ENCODE measurements at regions not wholly inside any gene's neighbourhood (a gene's known extent, or its start where the extent isn't known, plus 50 kb on each side); places are given as distances from the start of the nearest gene placed in this dataset.

- TF ChIP-seq CTCF (conservative IDR thresholded peaks at IDR 0.05; ENCODE audit: low read length) (no peak), EZH2phosphoT487 (IDR thresholded peaks at IDR 0.05; ENCODE audit: borderline replicate concordance, low read depth, low read length) (no peak)
Observed at GRCh38 chr20:52761867-52762266, 210.3 kb upstream of the TSHZ2 start.
